ENCODE measurements at regions not wholly inside any gene's neighbourhood (a gene's known extent, or its start where the extent isn't known, plus 50 kb on each side); places are given as distances from the start of the nearest gene placed in this dataset.

GRCh38 chr14:96660667-96661066, 136.5 kb upstream of the VRK1 start:
- no peaks in the 10 kb centered on the region for H3K27me3 ChIP-seq (ENCODE audit: low read length)
- no peak overlapping the region for H3K27ac ChIP-seq (ENCODE audit: low read depth, low read length)
- no peaks in the 10 kb centered on the region for H3K36me3 ChIP-seq (ENCODE audit: low read length)
- H4K20me1 ChIP-seq (ENCODE audit: low read depth, low read length): no peaks in the 10 kb centered on the region
- no peaks in the 10 kb centered on the region for H3F3A ChIP-seq (ENCODE audit: insufficient read depth)
- TF ChIP-seq CTCF (IDR thresholded peaks at IDR 0.05; ENCODE audit: insufficient read depth, low read length, poor library complexity, severe bottlenecking) (no peak), EZH2phosphoT487 (conservative IDR thresholded peaks at IDR 0.05; ENCODE audit: low read length) (no peak)
- H3K4me2 ChIP-seq (ENCODE audit: low read depth, low read length, poor library complexity, severe bottlenecking): no peak overlapping the region
- H3K9ac ChIP-seq (ENCODE audit: low read length): no peak overlapping the region
- no peak overlapping the region for H2AFZ ChIP-seq (ENCODE audit: low read depth, low read length, severe bottlenecking)
- H3K4me3 ChIP-seq (ENCODE audit: insufficient read depth, low read length, poor library complexity, severe bottlenecking): no peak overlapping the region
- H3K79me2 ChIP-seq (ENCODE audit: insufficient read depth, low read length): no peaks in the 10 kb centered on the region
- no peaks in the 10 kb centered on the region for H3K9me2 ChIP-seq (replicated peaks; ENCODE audit: insufficient read depth, low read length)
- H3K9me3 ChIP-seq (ENCODE audit: insufficient read depth, low read length): no peaks in the 10 kb centered on the region

GRCh38 chr14:96661244-96661969, 135.8 kb upstream of the VRK1 start:
- Histone ChIP-seq H3K9me2 (replicated peaks; ENCODE audit: insufficient read depth, low read length) (no peaks in the 10 kb centered on the region), H3F3A (ENCODE audit: insufficient read depth) (no peaks in the 10 kb centered on the region), H4K20me1 (ENCODE audit: low read depth, low read length) (no peaks in the 10 kb centered on the region), H2AFZ (ENCODE audit: low read depth, low read length, severe bottlenecking) (no peak overlapping the region), H3K36me3 (ENCODE audit: low read length) (no peaks in the 10 kb centered on the region), H3K27me3 (ENCODE audit: low read length) (no peaks in the 10 kb centered on the region), H3K79me2 (ENCODE audit: insufficient read depth, low read length) (no peaks in the 10 kb centered on the region), H3K4me3 (ENCODE audit: insufficient read depth, low read length, poor library complexity, severe bottlenecking) (no peak overlapping the region), H3K4me2 (ENCODE audit: low read depth, low read length, poor library complexity, severe bottlenecking) (no peak overlapping the region), H3K27ac (ENCODE audit: low read depth, low read length) (no peak overlapping the region), H3K9ac (ENCODE audit: low read length) (no peak overlapping the region), H3K9me3 (ENCODE audit: insufficient read depth, low read length) (no peaks in the 10 kb centered on the region)
- TF ChIP-seq CTCF (IDR thresholded peaks at IDR 0.05; ENCODE audit: insufficient read depth, low read length, poor library complexity, severe bottlenecking): no peak
- TF ChIP-seq EZH2phosphoT487 (conservative IDR thresholded peaks at IDR 0.05; ENCODE audit: low read length): no peak

GRCh38 chr14:96662116-96662970, 134.8 kb upstream of the VRK1 start:
- H3K36me3 ChIP-seq (ENCODE audit: low read length): no peaks in the 10 kb centered on the region
- no peaks in the 10 kb centered on the region for H3K27me3 ChIP-seq (ENCODE audit: low read length)
- no peak overlapping the region for H3K4me3 ChIP-seq (ENCODE audit: insufficient read depth, low read length, poor library complexity, severe bottlenecking)
- no peak overlapping the region for H3K27ac ChIP-seq (ENCODE audit: low read depth, low read length)
- H3K9me2 ChIP-seq (replicated peaks; ENCODE audit: insufficient read depth, low read length): no peaks in the 10 kb centered on the region
- H3K9ac ChIP-seq (ENCODE audit: low read length): no peak overlapping the region
- H3K4me2 ChIP-seq (ENCODE audit: low read depth, low read length, poor library complexity, severe bottlenecking): no peak overlapping the region
- H2AFZ ChIP-seq (ENCODE audit: low read depth, low read length, severe bottlenecking): no peak overlapping the region
- no peak for TF ChIP-seq EZH2phosphoT487 (conservative IDR thresholded peaks at IDR 0.05; ENCODE audit: low read length)
- TF ChIP-seq CTCF (IDR thresholded peaks at IDR 0.05; ENCODE audit: insufficient read depth, low read length, poor library complexity, severe bottlenecking): no peak
- H3K9me3 ChIP-seq (ENCODE audit: insufficient read depth, low read length): no peaks in the 10 kb centered on the region
- H3K79me2 ChIP-seq (ENCODE audit: insufficient read depth, low read length): no peaks in the 10 kb centered on the region
- no peaks in the 10 kb centered on the region for H4K20me1 ChIP-seq (ENCODE audit: low read depth, low read length)
- no peaks in the 10 kb centered on the region for H3F3A ChIP-seq (ENCODE audit: insufficient read depth)

Data from SU-DHL-6 (cell line).